Lower lobe of right lung (tissue), 2 donors: ENCODE measurements at regions not wholly inside any gene's neighbourhood (a gene's known extent, or its start where the extent isn't known, plus 50 kb on each side); places are given as distances from the start of the nearest gene placed in this dataset.

Experiments used
- ATAC-seq, 2 donors: fragments of 200-7000 bp; cut with Tn5 transposase; one replicate each; pipeline ENCODE4 v1.9.1; 2020 to 2022; ENCODE audit warnings: mild to moderate bottlenecking in 2 of 2, moderate library complexity in 2 of 2
- DNase-seq: peaks from one replicate; pipeline ENCODE4 v3.0.0-alpha.2; 2020
- H3K27ac ChIP-seq: fragments of 200-600 bp; one replicate; pipeline ENCODE4 v1.8.0; 2022
- H3K27me3 ChIP-seq: fragments of 200-600 bp; one replicate; pipeline ENCODE4 v1.8.0; 2022; ENCODE audit warnings: low read depth
- H3K36me3 ChIP-seq: fragments of 200-600 bp; one replicate; pipeline ENCODE4 v1.8.0; 2022; ENCODE audit warnings: mild to moderate bottlenecking
- H3K4me1 ChIP-seq: fragments of 200-600 bp; one replicate; pipeline ENCODE4 v1.8.0; 2022
- H3K4me3 ChIP-seq: fragments of 200-600 bp; one replicate; pipeline ENCODE4 v1.8.0; 2022; ENCODE audit warnings: mild to moderate bottlenecking
- H3K9me3 ChIP-seq: fragments of 200-600 bp; one replicate; pipeline ENCODE4 v1.8.0; 2022
- intact Hi-C: fragments of 100-400 bp; cut with DNase I; formaldehyde crosslinking; loops from one replicate; pipeline ENCODE4 v1.11.0; 2022
- TF ChIP-seq, protein P1 (sequence below): fragments of 200-600 bp; IDR thresholded peaks from one replicate; pipeline ENCODE4 v1.8.0; 2022; ENCODE audit warnings: antibody characterized with exemption, mild to moderate bottlenecking
- donor health status: DM: no; HTN: yes; CAD: no; lungs with severe emphysema.

GRCh38 chr16:26724189-26724588 lies 342.5 kb upstream of the C16orf82 start:
- TF ChIP-seq, protein P1, sequence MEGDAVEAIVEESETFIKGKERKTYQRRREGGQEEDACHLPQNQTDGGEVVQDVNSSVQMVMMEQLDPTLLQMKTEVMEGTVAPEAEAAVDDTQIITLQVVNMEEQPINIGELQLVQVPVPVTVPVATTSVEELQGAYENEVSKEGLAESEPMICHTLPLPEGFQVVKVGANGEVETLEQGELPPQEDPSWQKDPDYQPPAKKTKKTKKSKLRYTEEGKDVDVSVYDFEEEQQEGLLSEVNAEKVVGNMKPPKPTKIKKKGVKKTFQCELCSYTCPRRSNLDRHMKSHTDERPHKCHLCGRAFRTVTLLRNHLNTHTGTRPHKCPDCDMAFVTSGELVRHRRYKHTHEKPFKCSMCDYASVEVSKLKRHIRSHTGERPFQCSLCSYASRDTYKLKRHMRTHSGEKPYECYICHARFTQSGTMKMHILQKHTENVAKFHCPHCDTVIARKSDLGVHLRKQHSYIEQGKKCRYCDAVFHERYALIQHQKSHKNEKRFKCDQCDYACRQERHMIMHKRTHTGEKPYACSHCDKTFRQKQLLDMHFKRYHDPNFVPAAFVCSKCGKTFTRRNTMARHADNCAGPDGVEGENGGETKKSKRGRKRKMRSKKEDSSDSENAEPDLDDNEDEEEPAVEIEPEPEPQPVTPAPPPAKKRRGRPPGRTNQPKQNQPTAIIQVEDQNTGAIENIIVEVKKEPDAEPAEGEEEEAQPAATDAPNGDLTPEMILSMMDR = no peak
- Histone ChIP-seq H3K27ac (no peak overlapping the region), H3K4me3 (no peak overlapping the region), H3K36me3 (no peaks in the 10 kb centered on the region), H3K9me3 (no peaks in the 10 kb centered on the region), H3K4me1 (no peaks in the 10 kb centered on the region), H3K27me3 (no peaks in the 10 kb centered on the region)
- no peak for ATAC-seq
- intact Hi-C loops = no loop called here
- no peak for DNase-seq

GRCh38 chr16:26727848-26728247 lies 338.9 kb upstream of the C16orf82 start:
- Histone ChIP-seq H3K36me3 (no peaks in the 10 kb centered on the region), H3K9me3 (no peaks in the 10 kb centered on the region), H3K27me3 (no peaks in the 10 kb centered on the region), H3K4me1 (no peaks in the 10 kb centered on the region), H3K4me3 (no peak overlapping the region), H3K27ac (no peak overlapping the region)
- intact Hi-C loops = no loop called here
- ATAC-seq (no peak), DNase-seq (no peak)
- TF ChIP-seq, protein P1 = no peak

- no peak overlapping the region for H3K4me3 ChIP-seq
- DNase-seq (no peak), ATAC-seq (no peak)
- no peaks in the 10 kb centered on the region for H3K36me3 ChIP-seq
- TF ChIP-seq, protein P1 = no peak
- intact Hi-C loops = no loop called here
- no peaks in the 10 kb centered on the region for H3K27me3 ChIP-seq
- no peaks in the 10 kb centered on the region for H3K9me3 ChIP-seq
- no peak overlapping the region for H3K27ac ChIP-seq
- no peaks in the 10 kb centered on the region for H3K4me1 ChIP-seq
These were observed 336.7 kb upstream of the C16orf82 start for GRCh38 chr16:26729951-26730541.

DNA sequence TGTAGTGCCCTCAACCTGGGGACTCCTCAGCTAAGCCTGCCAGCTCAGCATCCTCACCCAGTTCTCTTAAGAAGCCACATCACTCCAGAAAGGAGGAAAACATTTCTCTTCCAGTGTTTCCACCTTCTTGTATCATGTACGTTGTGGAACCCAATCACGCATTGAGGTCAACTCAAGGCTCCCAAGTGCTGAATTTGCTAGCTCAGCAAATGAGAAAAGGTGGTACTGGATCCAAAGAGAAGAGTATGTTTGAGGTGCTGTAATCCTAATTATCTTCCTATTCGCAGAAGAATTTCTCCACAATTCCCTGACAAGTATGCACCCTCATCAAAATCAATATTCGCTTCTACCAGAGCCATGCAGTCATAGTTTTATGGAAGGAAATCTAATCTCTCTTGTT lies 335.0 kb upstream of the C16orf82 start:
- Histone ChIP-seq H3K4me3 (no peak overlapping the region), H3K4me1 (no peaks in the 10 kb centered on the region), H3K27me3 (no peaks in the 10 kb centered on the region), H3K9me3 (no peaks in the 10 kb centered on the region), H3K36me3 (no peaks in the 10 kb centered on the region), H3K27ac (no peak overlapping the region)
- no peak for DNase-seq
- intact Hi-C loops = no loop called here
- TF ChIP-seq, protein P1 = no peak
- no peak for ATAC-seq

DNA sequence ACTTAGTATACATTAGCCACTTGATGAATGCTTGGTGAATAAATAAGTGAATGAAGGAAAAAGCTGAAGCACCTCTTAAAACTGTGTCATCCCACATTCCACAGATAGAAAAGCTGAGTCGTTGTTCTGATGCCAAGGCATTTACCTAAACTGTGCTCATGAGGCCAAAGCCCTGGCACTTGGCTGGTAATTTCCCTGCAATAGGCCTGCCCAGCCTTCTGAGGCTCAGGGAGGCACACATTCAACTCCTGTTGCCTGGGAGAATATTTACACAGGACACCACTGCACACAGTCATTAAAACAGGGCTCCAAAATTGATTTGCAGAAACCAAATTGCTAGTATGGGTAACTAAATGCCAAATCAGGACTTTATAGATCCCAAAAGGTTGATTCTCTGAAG lies 333.0 kb upstream of the C16orf82 start:
- intact Hi-C loops = no loop called here
- ATAC-seq (no peak), DNase-seq (no peak)
- Histone ChIP-seq H3K27me3 (no peaks in the 10 kb centered on the region), H3K27ac (no peak overlapping the region), H3K4me3 (no peak overlapping the region), H3K9me3 (no peaks in the 10 kb centered on the region), H3K36me3 (no peaks in the 10 kb centered on the region), H3K4me1 (no peaks in the 10 kb centered on the region)
- TF ChIP-seq, protein P1 = no peak

- Histone ChIP-seq H3K9me3 (no peaks in the 10 kb centered on the region), H3K4me1 (no peaks in the 10 kb centered on the region), H3K4me3 (no peak overlapping the region), H3K27me3 (no peaks in the 10 kb centered on the region), H3K27ac (no peak overlapping the region), H3K36me3 (no peaks in the 10 kb centered on the region)
- no peak for ATAC-seq
- TF ChIP-seq, protein P1 = no peak
- intact Hi-C loops = no loop called here
- no peak for DNase-seq
These were observed 331.2 kb upstream of the C16orf82 start for GRCh38 chr16:26735521-26735920.
